ENCODE measurements at regions not wholly inside any gene's neighbourhood (a gene's known extent, or its start where the extent isn't known, plus 50 kb on each side); places are given as distances from the start of the nearest gene placed in this dataset.

DNA sequence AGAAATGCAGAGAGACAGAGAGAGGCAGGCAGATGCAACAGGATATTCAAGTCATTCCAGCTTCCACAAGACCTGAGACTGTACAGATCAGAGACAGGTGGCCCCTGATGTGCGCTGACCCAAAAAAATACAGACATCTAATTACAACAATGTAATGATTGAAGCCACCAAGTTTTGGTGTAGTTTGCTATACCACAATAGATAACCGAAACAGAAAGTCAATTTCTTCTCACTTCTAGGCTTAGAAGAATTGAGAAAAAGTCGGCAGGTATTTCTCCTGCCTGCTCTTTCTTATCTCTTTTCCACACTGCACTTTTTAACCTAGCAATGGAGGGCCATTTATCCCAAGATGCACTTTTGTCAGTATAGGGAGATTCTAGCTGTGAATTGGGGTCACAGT, 949.2 kb downstream of the CDH11 start:
- TF ChIP-seq CTCF (IDR thresholded peaks at IDR 0.05) = no peak
- TF ChIP-seq SIN3A (IDR thresholded peaks at IDR 0.05; ENCODE audit: borderline replicate concordance, insufficient read depth, low read depth, low read length) = no peak
